ENCODE measurements at regions not wholly inside any gene's neighbourhood (a gene's known extent, or its start where the extent isn't known, plus 50 kb on each side); places are given as distances from the start of the nearest gene placed in this dataset.

GRCh38 chr6:40950986-40951698 is 87.9 kb downstream of the UNC5CL start:
- TF ChIP-seq POLR2A (IDR thresholded peaks at IDR 0.05), result no peak
- TF ChIP-seq, protein P1, sequence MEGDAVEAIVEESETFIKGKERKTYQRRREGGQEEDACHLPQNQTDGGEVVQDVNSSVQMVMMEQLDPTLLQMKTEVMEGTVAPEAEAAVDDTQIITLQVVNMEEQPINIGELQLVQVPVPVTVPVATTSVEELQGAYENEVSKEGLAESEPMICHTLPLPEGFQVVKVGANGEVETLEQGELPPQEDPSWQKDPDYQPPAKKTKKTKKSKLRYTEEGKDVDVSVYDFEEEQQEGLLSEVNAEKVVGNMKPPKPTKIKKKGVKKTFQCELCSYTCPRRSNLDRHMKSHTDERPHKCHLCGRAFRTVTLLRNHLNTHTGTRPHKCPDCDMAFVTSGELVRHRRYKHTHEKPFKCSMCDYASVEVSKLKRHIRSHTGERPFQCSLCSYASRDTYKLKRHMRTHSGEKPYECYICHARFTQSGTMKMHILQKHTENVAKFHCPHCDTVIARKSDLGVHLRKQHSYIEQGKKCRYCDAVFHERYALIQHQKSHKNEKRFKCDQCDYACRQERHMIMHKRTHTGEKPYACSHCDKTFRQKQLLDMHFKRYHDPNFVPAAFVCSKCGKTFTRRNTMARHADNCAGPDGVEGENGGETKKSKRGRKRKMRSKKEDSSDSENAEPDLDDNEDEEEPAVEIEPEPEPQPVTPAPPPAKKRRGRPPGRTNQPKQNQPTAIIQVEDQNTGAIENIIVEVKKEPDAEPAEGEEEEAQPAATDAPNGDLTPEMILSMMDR (IDR thresholded peaks at IDR 0.05), result no peak
